SKM-1 (cell line): ENCODE measurements at regions not wholly inside any gene's neighbourhood (a gene's known extent, or its start where the extent isn't known, plus 50 kb on each side); places are given as distances from the start of the nearest gene placed in this dataset.
"Not testable (repeated sequence)": the region's sequence is repeated elsewhere in the genome, so short reads cannot be mapped to it uniquely, and the experiment has no call there.

ENCODE experiments used
- DNase-seq: peaks from one replicate; lab custom pipeline; 2025; ENCODE audit not compliant: unreplicated experiment; lab: John Stamatoyannopoulos, UW

DNA sequence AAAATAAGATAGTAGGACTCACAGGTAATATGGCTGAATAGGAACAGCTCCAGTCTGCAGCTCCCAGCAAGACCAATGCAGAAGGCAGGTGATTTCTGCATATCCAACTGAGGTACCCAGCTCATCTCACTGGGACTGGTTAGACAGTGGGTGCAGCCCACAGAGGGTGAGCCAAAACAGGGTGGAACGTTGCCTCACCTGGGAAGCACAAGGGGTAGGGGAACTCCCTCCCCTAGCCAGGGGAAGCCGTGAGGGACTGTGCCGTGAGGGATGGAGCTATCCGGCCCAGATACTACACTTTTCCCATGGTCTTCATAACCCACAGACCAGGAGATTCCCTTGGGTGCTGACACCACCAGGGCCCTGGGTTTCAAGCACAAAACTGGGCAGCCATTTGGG lies 114.8 kb upstream of the GNAI1 start:
- not testable (repeated sequence) for DNase-seq

DNA sequence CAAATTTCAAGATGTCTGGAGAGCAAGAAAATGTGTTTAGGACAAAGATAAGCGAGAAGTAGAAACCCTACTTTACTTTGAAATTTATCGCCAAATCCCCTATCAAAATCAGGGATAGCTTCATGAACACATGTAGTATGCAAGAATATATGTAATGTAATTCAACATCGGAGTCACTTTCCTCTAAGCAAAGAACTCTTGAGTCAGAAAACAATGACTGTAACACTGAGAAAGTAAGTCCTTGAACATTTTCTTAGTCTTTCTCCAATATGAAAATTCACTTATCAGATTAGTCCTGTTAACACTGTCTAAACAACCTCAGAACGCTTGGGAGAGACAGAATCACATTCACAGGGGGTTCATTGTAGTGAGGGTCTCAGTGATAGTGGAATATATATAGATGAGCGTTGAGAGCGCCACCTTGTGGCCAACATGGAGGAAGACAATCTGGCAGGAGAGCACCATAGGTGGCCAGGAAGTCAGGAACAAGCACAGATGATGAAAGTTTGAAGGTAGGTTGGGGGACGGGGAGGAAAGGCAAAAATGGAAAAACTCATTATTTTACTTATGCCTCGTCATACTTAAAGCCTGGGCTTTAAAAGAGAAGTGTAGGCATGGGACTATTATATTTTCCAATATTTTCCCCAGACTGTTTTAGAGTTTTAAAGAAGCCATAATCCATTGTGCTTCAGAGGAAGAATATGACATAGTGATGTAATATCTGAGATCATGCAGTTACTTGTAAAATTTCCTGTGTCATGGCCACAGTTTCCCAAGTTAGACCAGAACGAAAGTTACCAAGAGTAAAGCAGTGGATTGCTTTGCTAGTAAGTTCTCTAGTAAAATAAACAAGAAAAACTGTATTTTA lies 115.5 kb upstream of the GNAI1 start:
- peak; percentile 66 for DNase-seq

DNA sequence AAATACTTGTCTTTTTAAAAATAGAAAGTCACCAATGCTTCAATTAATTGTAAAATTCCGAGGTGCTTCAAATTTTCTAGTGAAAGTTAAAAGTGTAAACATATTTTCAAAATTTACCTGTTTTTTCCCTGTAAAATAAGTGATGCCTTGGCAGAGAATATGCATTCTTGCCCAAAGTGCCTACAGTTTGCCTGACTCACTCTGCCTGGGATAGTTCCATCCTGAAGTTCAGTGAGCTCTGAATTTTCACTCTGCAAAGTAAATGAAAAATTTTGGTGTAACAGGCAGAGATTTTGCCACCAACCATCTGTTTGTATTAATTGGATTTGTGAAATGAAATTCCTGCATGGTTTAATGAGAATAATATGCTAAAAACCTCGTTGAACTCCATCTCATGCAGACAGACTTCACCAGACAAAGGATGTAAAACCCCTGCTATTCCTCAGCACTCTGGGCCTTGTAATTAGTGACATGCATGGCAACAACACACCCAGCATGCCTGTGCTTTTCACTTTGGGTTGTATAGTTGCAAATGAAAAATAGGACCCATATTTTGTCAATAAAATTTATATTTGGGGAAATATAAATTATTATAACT lies 117.4 kb upstream of the GNAI1 start:
- DNase-seq = no peak

DNA sequence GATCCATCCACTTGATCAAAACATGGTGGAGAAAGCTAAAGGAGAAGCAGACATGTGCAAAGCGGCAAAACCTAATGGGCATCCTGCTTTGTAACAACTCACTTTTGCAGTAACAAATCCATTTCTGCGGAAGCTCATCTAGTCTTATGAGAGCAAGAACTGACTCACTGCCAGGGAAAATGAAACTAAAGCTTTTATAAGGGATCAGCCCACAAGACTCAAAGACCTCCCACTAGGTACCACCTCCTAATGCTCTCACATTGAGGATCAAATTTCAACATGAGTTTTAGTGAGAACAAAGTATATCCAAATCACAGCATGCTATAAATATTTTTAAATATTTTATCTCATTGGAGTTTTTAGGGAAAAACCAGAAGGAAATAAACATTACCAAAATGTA lies 120.1 kb upstream of the GNAI1 start:
- no peak for DNase-seq

DNA sequence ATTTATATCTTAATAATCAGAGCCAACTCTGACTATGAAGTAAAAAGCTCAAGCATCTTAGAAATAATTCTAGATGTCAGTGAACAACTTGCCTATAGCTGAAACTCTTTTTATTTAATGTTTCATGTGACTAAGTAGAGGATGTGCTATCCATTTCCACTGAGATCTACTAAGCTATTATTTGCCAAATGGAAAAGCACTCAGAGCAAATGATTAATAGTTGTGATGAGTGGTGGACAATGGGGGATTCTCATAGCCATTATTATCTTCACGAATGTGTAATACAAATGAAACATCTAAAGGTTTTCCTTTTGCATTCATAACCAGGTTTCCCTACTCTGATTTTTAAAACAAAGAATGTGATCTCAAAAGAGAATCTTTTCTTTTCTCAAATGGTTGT lies 126.6 kb upstream of the GNAI1 start:
- no peak for DNase-seq

DNA sequence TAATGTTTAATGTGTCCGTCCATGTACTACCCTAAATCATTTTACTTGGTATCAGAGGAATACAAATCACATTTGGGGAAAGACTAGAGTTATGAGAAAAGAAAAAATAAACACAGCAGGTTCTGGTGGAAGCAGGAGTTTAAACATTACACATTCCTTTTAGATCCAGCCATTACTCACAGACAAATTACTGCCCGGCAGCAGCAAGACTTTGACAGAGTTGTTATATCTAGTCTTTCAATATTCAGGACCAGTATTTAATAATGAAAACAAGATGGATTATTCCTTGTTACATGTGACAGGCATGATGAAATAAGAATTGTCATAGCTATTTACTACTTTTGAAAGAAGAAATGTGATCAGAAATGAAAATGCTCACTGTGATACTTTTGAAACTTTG lies 131.8 kb upstream of the GNAI1 start:
- no peak for DNase-seq

DNA sequence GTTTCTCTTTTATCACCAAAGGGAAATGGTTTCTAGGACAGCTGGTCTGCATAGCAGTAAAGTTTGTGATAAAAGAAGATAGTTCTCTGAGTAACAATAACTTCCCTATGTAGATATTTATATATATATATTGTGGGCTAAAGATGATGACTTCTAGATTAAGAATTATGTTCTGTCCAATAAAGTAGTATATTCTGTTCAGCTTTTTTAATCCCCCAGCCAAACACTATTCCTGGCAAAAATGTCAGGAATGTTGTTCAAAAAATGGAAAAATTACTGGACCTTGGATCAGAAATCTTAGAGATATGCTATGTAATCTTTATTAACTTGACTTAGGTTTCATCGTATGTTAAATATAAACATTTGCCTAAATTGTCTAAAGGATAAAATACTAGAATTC lies 136.3 kb upstream of the GNAI1 start:
- DNase-seq = no peak

DNA sequence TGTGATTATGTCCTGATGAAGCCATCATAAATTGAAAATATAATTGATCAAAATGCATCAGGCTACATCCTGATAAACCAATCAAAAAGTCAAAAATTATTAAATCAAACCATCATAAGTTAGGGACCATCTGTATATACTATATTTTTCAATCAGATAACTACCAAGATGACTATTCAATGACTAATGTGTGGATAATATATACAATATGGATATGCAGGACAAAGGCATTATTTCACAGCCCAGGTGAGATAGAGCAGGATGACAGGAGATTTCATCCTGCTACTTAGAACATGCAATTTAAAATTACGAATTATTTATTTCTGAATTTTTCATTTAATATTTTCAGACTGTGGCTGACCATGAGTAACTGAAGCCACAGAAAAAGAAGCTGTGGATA lies 137.3 kb upstream of the GNAI1 start:
- DNase-seq = no peak

DNA sequence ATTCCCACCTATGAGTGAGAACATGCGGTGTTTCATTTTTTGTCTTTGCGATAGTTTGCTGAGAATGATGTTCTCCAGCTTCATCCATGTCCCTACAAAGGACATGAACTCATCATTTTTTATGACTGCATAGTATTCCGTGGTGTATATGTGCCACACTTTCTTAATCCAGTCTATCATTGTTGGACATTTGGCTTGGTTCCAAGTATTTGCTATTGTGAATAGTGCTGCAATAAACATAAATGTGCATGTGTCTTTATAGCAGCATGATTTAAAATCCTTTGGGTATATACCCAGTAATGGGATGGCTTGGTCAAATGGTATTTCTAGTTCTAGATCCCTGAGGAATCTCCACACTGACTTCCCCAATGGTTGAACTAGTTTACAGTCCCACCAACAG lies 138.9 kb upstream of the GNAI1 start:
- DNase-seq = not testable (repeated sequence)

DNA sequence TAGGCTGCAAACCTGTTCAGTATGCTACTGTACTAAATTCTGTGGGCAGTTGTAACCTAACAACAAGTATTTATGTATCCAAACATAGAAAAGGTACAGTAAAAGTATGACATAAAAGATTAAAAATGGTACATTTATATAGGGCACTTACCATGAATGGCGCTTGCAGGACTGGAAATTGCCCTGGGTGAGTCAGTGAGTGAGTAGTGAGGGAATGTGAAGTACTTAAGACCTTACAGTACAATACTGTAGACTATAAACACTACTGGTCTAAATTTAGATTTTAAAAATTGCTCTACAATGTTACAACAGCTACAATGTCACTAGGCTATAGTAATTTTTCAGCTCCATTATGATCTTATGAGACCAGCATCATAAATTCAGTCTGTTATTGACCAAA lies 146.0 kb upstream of the GNAI1 start:
- DNase-seq = no peak

DNA sequence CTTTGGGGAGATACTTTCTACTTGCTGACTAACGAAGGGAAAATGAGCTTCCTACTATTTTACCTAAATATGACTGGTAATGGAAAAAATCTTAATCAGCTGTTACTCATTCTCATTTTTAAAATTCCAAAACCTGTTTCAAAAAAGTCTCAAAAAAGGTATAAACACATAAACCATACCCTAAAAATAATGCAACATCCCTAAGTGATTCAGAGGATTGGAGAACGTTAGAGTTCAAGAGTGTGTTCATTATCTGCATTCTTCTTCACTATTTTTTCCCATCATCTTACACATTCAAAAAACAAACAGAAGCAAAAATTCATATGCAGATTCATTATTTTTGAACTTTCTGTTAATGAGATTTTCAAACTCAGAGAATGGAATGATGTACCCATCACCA lies 150.4 kb upstream of the GNAI1 start:
- no peak for DNase-seq

DNA sequence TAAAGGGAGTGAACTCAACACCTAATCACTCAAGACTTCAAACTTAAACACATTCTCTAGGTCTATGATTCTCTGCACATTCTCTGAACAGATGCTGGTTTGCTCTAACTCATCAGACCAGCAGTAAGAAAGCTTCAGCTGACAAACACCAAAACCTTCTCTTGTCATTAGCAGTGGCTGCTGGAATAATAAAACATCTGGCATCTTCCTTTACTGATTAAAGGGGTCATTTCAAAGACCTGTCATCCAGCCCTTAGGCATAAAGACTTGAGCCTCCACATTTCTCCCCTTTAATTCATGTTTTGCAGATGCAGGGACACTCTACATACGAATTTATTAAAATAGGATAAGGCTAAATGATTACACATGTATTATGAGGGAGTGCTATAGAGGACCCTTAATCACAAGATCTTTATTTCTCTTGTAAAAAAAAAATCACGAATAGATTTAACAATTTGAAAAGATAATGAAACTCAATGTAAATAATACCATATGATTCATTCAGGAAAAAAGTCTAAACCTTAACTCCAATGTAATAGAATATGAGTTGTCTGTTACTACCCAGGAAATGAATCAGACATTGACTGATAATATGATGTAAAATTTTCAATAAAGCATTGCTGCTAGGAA lies 152.4 kb upstream of the GNAI1 start:
- DNase-seq = no peak

DNA sequence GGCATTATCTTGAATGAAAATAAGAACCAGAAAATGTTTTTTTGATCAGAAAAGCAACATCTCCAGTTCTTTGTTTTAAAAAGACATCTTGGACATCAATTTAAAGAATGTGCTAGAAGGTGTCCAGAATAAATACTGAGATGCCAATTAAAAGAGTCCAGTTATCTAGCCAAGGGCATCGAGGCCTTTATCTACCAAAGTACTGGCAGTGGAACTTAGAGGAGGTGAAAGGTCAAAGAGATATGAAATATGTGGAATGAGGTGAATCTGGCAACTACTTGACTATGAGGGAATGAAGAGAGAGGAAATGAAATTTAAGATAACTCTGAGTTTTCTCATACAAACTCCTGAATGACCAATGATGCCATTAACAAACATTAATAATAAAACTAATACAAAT lies 154.3 kb upstream of the GNAI1 start:
- no peak for DNase-seq

DNA sequence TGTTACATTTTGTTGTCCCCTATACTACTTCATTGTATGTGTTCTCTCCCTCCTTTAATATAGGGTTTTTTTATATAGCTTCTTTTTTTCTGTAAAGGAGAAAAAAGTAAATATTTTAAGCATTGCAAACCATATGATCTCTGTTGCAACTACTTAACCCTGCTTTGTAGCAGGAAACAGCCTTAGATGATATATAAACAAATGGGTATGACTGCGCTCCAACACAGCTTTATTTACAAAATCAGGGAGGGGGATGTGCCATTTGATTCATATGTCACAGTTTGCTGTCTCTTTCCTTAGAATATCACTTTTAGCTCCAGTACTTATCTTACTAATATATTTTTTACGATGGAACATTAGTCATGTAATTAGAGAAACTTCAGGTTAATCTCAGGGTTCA lies 155.2 kb upstream of the GNAI1 start:
- DNase-seq = no peak

DNA sequence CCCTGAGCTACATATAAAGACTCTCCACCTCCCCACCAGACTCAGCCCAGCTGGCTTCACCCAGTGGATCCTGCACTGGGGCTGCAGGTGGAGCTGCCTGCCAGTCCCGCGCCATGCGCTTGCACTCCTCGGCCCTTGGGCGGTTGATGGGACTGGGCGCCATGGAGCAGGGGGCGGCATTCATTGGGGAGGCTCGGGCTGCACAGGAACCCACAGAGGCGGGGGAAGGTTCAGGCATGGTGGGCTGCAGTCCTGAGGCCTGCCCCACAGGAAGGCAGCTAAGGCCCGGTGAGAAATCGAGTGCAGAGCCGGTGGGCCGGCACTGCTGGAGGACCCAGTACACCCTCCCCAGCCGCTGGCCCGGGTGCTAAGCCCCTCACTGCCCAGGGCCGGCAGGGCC lies 157.2 kb upstream of the GNAI1 start:
- no peak for DNase-seq

DNA sequence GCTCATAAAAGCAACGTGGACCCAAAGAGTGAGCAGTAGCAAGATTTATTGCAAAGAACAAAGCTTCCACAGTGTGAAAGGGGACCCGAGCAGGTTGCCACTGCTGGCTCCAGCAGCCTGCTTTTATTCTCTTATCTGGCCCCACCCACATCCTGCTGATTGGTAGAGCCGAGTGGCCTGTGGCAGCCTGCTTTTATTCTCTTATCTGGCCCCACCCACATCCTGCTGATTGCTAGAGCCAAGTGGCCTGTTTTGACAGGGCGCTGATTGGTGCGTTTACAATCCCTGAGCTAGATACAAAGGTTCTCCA lies 158.0 kb upstream of the GNAI1 start:
- not testable (repeated sequence) for DNase-seq

DNA sequence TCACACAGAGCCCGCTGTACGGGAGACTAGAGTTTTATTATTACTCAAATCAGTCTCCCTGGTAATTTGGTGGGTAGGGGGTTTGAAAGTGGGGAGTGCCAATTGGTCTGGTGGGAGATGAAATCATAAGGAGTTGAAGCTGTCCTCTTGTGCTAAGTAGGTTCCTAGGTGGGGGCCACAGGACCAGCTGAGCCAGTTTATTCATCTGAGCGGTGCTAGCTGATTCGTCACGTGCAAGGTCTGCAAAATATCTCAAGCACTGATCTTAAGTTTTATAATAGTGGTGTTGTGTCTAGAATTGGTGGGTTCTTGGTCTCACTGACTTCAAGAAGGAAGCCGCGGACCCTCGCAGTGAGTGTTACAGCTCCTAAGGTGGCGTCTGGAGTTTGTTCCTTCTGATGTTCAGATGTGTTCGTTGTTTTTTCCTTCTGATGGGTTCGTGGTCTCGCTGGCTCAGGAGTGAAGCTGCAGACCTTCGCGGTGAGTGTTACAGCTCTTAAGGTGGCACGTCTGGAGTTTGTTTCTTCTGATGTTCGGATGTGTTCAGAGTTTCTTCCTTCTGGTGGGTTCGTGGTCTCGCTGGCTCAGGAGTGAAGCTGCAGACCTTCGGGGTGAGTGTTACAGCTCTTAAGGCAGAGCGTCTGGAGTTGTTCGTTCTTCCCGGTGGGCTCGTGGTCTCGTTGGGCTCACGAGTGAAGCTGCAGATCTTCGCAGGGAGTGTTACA lies 158.5 kb upstream of the GNAI1 start:
- DNase-seq = not testable (repeated sequence)

DNA sequence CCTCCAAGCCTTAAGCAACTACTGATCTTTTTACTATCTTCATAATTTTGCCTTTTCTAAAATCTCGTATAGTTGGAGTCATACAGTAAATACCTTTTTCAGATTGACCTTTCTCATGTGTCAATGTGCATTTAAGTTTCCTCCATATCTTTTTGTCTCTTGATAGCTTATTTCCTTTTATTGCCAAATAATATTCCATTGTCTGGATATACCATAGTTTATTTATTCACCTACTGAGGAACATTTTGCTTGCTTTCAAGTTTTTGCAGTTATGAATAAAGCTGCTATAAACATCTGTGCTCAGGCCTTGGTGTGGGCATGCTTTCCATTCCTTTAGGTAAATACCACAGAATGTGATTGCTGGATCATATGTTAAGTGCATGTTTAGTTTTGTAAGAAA lies 161.2 kb upstream of the GNAI1 start:
- DNase-seq = no peak

DNA sequence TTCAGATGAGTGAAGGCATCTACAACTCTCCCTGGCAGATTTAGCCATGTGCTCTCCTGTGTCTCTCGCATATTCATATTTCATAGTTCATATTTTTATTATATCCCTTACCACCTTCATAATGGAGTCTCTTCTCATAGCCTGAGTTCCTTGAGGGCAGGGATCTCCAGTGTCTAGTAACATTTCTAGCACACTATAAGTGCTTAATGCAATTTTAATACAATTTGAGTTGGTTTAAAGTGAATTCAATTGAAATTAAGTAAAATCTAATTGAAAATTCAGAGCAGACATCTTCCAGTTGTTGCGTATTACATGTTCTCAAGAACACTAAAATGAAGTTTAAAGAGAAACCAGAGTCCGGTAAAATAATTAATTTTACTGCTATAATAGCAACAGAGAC lies 163.6 kb upstream of the GNAI1 start:
- DNase-seq = no peak

DNA sequence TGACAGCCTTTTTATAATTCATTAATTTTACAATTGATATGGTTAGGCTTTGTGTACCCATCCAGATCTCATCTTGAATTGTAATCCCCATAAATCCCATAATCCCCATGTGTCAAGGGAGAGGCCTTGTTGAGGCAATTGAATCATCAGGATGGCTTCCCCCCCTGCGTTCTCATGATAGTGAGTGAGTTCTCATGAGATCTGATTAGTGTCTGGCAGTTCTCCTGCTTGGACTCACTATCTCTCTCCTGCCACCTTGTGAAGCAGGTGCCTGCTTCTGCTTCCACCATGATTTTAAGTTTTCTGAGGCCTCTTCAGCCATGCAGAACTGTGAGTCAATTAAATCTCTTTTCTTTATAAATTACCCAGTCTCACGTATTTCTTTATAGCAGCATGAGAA lies 165.7 kb upstream of the GNAI1 start:
- no peak for DNase-seq

DNA sequence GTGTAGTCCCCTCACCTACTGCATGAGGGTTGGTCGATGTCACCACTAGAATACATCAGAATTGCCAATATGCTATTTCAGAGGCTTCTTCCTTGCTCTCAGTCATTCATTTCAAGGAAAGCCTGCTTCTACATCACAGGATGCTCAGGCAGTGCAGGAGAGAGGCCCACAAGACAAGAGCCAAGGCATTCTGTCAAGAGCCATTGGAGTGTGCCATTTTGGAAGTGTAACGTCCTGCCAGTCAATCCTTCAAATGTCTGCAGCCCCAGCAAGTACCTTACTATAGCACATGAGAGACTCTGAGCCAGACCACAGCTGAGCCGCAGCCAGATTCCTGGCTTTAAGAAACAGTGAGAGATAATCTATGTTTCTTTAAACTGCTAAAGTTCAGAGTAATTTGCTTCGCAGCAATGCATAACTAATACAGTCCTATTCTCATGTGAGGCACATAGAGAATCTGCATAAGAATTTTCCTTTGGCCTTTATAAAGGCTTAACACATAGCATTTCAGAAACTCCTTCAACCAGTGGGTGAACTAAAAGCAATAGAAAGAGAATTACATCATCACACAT lies 166.5 kb upstream of the GNAI1 start:
- DNase-seq = no peak

DNA sequence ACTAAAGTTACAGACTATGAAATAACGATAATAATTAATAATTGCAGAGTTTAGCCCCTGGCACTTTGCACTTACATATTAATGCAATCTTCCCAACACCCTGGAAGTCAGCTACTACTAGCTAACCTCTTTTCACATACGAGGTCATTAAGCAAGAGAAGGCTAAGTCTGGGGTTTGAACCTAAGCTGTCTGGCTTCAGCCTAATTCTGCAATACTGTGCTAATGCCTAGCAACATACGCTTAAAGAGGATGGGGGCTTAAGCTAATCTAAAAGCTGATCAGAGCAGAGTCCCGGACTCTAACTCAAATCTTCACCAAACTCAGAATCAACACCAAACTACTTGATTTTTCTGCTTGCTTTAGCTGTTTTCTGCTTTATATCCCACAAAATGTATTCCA lies 168.7 kb upstream of the GNAI1 start:
- DNase-seq = no peak
